ENCODE measurements at regions not wholly inside any gene's neighbourhood (a gene's known extent, or its start where the extent isn't known, plus 50 kb on each side); places are given as distances from the start of the nearest gene placed in this dataset.

DNA sequence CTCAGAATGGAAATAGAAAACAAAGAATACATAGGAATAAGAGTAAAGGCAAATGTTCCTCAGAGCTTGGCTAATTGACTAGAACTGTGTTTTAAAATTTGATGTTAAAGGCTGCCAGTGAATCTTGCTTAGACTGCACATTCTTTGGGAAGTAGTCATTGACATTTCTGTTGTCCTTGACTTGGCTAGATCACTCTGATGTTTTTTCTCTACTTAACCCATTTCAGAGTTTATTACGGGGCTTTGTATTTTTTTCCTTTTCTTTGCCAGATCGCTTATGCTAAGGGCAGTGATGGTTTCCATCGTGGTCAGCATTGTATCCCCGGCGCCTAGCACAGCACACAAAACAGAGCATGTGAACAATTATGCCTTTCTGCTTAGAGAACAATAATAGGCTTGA is 1126.7 kb upstream of the CDH9 start:
- Histone ChIP-seq H3K9ac (ENCODE audit: low read length in 3 of 3) (no peak overlapping the region), H3K27ac (ENCODE audit: low read depth in 2 of 2, low read length in 2 of 2) (no peak overlapping the region), H3K4me3 (ENCODE audit: low read length in 3 of 3) (no peak overlapping the region), H3K27me3 (ENCODE audit: control insufficient read depth, insufficient read depth, low read length) (no peaks in the 10 kb centered on the region), H3K9me3 (ENCODE audit: control insufficient read depth in 2 of 3, insufficient read depth in 1 of 3, low read length in 3 of 3) (no peaks in the 10 kb centered on the region), H3K36me3 (ENCODE audit: control insufficient read depth in 2 of 3, insufficient read depth in 3 of 3, low read length in 3 of 3) (no peaks in the 10 kb centered on the region), H3K4me1 (ENCODE audit: control insufficient read depth in 2 of 3, insufficient read depth in 2 of 3, low read depth in 1 of 3, low read length in 3 of 3) (no peaks in the 10 kb centered on the region)
- TF ChIP-seq CTCF (IDR thresholded peaks at IDR 0.05; ENCODE audit: borderline replicate concordance, extremely low read depth, insufficient read depth): no peak
- FAIRE-seq (no peak), DNase-seq (peak in 2 of 5 donors; percentile 25 to 60)
- intact Hi-C loops (cut with DNase I): no loop called here

GRCh38 chr5:28164568-28164967 is 1126.2 kb upstream of the CDH9 start:
- Histone ChIP-seq H3K4me3 (ENCODE audit: low read length in 3 of 3) (no peak overlapping the region), H3K36me3 (ENCODE audit: control insufficient read depth in 2 of 3, insufficient read depth in 3 of 3, low read length in 3 of 3) (no peaks in the 10 kb centered on the region), H3K4me1 (ENCODE audit: control insufficient read depth in 2 of 3, insufficient read depth in 2 of 3, low read depth in 1 of 3, low read length in 3 of 3) (no peaks in the 10 kb centered on the region), H3K27me3 (ENCODE audit: control insufficient read depth, insufficient read depth, low read length) (no peaks in the 10 kb centered on the region), H3K27ac (ENCODE audit: low read depth in 2 of 2, low read length in 2 of 2) (no peak overlapping the region), H3K9ac (ENCODE audit: low read length in 3 of 3) (no peak overlapping the region), H3K9me3 (ENCODE audit: control insufficient read depth in 2 of 3, insufficient read depth in 1 of 3, low read length in 3 of 3) (no peaks in the 10 kb centered on the region)
- FAIRE-seq (no peak), DNase-seq (no peak)
- no peak for TF ChIP-seq CTCF (IDR thresholded peaks at IDR 0.05; ENCODE audit: borderline replicate concordance, extremely low read depth, insufficient read depth)
- intact Hi-C loops (cut with DNase I): no loop called here

DNA sequence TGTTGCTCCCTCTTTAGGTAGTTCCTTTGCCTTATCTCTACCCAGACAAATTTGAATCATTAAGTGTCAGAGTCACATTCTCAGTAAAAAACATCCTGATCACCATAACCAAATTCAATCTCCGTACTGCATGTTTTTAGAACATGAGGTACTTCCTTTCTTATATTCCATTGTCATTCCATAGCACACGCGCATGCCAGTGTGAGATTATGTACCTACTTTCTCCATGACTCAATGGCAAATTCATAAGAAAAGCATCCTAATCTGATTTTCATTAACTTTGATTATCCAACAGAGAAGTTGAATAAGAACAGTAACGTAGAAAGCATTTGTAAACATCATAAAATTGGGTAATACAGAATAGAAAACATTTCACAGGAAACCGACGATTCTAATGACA is 1118.6 kb upstream of the CDH9 start:
- FAIRE-seq: no peak
- Histone ChIP-seq H3K36me3 (ENCODE audit: control insufficient read depth in 2 of 3, insufficient read depth in 3 of 3, low read length in 3 of 3) (no peaks in the 10 kb centered on the region), H3K9me3 (ENCODE audit: control insufficient read depth in 2 of 3, insufficient read depth in 1 of 3, low read length in 3 of 3) (no peaks in the 10 kb centered on the region), H3K27ac (ENCODE audit: low read depth in 2 of 2, low read length in 2 of 2) (no peak overlapping the region), H3K27me3 (ENCODE audit: control insufficient read depth, insufficient read depth, low read length) (no peaks in the 10 kb centered on the region), H3K4me1 (ENCODE audit: control insufficient read depth in 2 of 3, insufficient read depth in 2 of 3, low read depth in 1 of 3, low read length in 3 of 3) (no peaks in the 10 kb centered on the region), H3K4me3 (ENCODE audit: low read length in 3 of 3) (no peak overlapping the region), H3K9ac (ENCODE audit: low read length in 3 of 3) (no peak overlapping the region)
- intact Hi-C loops (cut with DNase I): no loop called here
- no peak for TF ChIP-seq CTCF (IDR thresholded peaks at IDR 0.05; ENCODE audit: borderline replicate concordance, extremely low read depth, insufficient read depth)
- DNase-seq: no peak

DNA sequence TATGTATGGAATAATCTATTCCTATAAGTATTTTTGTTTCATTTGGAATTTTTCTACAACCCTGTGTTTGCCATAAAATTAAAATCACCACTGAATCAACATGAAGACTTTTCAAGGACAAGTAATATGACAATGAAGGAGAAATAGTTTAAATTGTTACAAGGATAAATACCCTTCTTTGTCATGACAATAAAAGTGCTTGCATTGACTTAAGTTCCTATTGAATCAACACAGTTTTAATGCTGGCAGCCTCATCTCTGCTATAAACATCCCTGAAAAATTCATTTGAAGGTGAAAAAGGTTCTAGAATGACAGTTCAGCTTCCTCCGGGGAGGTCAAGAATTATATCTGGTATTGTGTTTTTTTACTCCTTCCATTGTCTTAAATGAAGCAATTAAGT is 1105.1 kb upstream of the CDH9 start:
- Histone ChIP-seq H3K36me3 (ENCODE audit: control insufficient read depth in 2 of 3, insufficient read depth in 3 of 3, low read length in 3 of 3) (no peaks in the 10 kb centered on the region), H3K4me1 (ENCODE audit: control insufficient read depth in 2 of 3, insufficient read depth in 2 of 3, low read depth in 1 of 3, low read length in 3 of 3) (no peaks in the 10 kb centered on the region), H3K4me3 (ENCODE audit: low read length in 3 of 3) (no peak overlapping the region), H3K9ac (ENCODE audit: low read length in 3 of 3) (no peak overlapping the region), H3K9me3 (ENCODE audit: control insufficient read depth in 2 of 3, insufficient read depth in 1 of 3, low read length in 3 of 3) (no peaks in the 10 kb centered on the region), H3K27ac (ENCODE audit: low read depth in 2 of 2, low read length in 2 of 2) (no peak overlapping the region), H3K27me3 (ENCODE audit: control insufficient read depth, insufficient read depth, low read length) (no peaks in the 10 kb centered on the region)
- FAIRE-seq (no peak), DNase-seq (no peak)
- TF ChIP-seq CTCF (IDR thresholded peaks at IDR 0.05; ENCODE audit: borderline replicate concordance, extremely low read depth, insufficient read depth): no peak
- intact Hi-C loops (cut with DNase I): no loop called here
